Thyroid gland (tissue), 4 donors: ENCODE measurements at regions not wholly inside any gene's neighbourhood (a gene's known extent, or its start where the extent isn't known, plus 50 kb on each side); places are given as distances from the start of the nearest gene placed in this dataset.

Experiments
- POLR2A ChIP-seq, 2 donors: fragments of 450-650 bp; IDR thresholded peaks; one replicate each; pipeline ENCODE4 v1.6.1; 2017; ENCODE audit warnings: antibody characterized with exemption in 2 of 2, mild to moderate bottlenecking in 2 of 2, moderate library complexity in 1 of 2
- TF ChIP-seq, protein P1 (sequence below), 6 experiments: fragments of 200-600 bp in 3 of 6; fragments of 450-650 bp in 3 of 6; sonication (generic) in 3 of 6; IDR thresholded peaks; one replicate each; pipeline ENCODE4 v1.5.1; 2016 to 2019; ENCODE audit warnings: antibody characterized with exemption in 6 of 6, mild to moderate bottlenecking in 2 of 6, inconsistent platforms in 1 of 6, moderate library complexity in 1 of 6

DNA sequence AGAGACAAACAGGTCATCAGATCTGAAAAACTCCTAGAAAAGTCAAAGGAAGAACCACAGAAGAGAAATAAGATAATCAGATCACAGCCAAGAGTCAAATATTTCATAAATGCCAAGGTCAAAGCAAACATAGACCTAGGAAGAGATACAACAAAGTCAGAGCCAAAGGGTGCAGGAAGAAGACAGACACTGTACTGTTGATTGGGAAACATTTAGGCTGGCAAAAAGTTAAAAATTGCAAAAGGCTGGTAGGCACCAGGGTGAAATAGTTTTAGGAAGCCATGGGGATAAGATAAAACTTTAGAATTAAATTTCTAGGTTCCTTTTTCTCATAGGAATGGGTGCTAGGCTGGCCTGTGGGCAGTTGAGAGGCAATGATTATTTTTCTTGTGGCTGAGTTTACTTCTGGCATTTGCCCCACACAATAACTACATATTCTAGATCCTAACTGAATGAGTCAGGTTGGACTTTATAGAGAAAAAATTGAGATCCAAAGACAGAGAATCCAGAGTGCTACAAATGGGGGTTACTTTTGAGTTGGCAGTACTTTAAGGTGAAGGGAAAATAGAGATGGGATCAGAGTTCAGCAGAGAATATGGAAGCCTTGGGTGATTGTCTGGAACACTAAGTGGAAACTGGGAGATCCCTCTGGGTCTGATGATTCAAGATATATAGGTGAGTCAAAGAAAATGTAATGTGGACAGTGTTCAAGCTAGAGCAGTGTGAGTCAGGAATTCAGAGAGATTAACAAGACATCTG lies 215.5 kb downstream of the C12orf50 start:
- TF ChIP-seq POLR2A (IDR thresholded peaks at IDR 0.05) = no peak
- TF ChIP-seq, protein P1, sequence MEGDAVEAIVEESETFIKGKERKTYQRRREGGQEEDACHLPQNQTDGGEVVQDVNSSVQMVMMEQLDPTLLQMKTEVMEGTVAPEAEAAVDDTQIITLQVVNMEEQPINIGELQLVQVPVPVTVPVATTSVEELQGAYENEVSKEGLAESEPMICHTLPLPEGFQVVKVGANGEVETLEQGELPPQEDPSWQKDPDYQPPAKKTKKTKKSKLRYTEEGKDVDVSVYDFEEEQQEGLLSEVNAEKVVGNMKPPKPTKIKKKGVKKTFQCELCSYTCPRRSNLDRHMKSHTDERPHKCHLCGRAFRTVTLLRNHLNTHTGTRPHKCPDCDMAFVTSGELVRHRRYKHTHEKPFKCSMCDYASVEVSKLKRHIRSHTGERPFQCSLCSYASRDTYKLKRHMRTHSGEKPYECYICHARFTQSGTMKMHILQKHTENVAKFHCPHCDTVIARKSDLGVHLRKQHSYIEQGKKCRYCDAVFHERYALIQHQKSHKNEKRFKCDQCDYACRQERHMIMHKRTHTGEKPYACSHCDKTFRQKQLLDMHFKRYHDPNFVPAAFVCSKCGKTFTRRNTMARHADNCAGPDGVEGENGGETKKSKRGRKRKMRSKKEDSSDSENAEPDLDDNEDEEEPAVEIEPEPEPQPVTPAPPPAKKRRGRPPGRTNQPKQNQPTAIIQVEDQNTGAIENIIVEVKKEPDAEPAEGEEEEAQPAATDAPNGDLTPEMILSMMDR (IDR thresholded peaks at IDR 0.05) = no peak
